Adrenal gland (tissue), 5 donors: ENCODE measurements at regions not wholly inside any gene's neighbourhood (a gene's known extent, or its start where the extent isn't known, plus 50 kb on each side); places are given as distances from the start of the nearest gene placed in this dataset.

Experiments
- POLR2A ChIP-seq, 2 donors: fragments of 450-650 bp; IDR thresholded peaks; one replicate each; pipeline ENCODE4 v1.6.1; 2017; ENCODE audit warnings: antibody characterized with exemption in 2 of 2, mild to moderate bottlenecking in 2 of 2, moderate library complexity in 1 of 2
- TF ChIP-seq, protein P1 (sequence below), 6 experiments: fragments of 450-650 bp in 4 of 6; fragments of 200-600 bp in 2 of 6; sonication (generic) in 1 of 6; IDR thresholded peaks; 1 replicate in 5 of 6; 2 replicates in 1 of 6; pipeline versions ENCODE4 v1.5.1 to v1.8.0; 2016 to 2021; ENCODE audit warnings: antibody characterized with exemption in 6 of 6, mild to moderate bottlenecking in 2 of 6, moderate library complexity in 1 of 6
- donor health status: DM: no; HTN: no; CAD: no.

DNA sequence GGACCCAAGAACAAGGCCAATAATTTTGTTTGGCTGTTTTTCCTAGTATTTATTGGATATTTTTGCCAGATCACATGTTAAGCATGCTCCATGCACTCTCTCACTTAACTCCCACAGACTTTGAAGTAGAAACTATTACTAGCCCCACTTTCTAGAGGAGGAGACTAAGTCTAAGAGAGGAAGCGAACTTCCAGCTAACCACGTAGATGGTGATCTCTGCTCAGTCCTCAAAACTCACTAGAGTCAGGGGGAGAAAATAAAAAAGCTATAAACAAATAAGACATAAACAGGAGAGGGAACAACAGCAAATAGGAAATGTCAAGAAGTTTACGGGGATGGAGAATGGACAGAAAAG lies 481.0 kb upstream of the PROK2 start:
- TF ChIP-seq, protein P1, sequence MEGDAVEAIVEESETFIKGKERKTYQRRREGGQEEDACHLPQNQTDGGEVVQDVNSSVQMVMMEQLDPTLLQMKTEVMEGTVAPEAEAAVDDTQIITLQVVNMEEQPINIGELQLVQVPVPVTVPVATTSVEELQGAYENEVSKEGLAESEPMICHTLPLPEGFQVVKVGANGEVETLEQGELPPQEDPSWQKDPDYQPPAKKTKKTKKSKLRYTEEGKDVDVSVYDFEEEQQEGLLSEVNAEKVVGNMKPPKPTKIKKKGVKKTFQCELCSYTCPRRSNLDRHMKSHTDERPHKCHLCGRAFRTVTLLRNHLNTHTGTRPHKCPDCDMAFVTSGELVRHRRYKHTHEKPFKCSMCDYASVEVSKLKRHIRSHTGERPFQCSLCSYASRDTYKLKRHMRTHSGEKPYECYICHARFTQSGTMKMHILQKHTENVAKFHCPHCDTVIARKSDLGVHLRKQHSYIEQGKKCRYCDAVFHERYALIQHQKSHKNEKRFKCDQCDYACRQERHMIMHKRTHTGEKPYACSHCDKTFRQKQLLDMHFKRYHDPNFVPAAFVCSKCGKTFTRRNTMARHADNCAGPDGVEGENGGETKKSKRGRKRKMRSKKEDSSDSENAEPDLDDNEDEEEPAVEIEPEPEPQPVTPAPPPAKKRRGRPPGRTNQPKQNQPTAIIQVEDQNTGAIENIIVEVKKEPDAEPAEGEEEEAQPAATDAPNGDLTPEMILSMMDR (IDR thresholded peaks at IDR 0.05) = no peak
- TF ChIP-seq POLR2A (IDR thresholded peaks at IDR 0.05) = no peak
